Activated naive CD4-positive, alpha-beta T cell treated with anti-CD3 and anti-CD28 coated beads for 36 hours (primary cell): ENCODE measurements at regions not wholly inside any gene's neighbourhood (a gene's known extent, or its start where the extent isn't known, plus 50 kb on each side); places are given as distances from the start of the nearest gene placed in this dataset.
"Not testable (repeated sequence)": the region's sequence is repeated elsewhere in the genome, so short reads cannot be mapped to it uniquely, and the experiment has no call there.

Experiments used
- CTCF ChIA-PET: fragments of 350-600 bp; sonication (Branson Sonifier 250); formaldehyde crosslinking; loops from one replicate; lab custom pipeline; 2021; ENCODE audit warnings: antibody characterized with exemption; lab: Charles Lee
- DNase-seq: peaks from one replicate; pipeline ENCODE4 v3.0.0-alpha.2; 2020
- H3K27ac Mint-ChIP-seq: one replicate; pipeline ENCODE4 v1.8.0; 2021; ENCODE audit warnings: mild to moderate bottlenecking, mixed read lengths
- H3K27me3 Mint-ChIP-seq: one replicate; pipeline ENCODE4 v1.8.0; 2021; ENCODE audit warnings: low read depth, mixed read lengths
- H3K36me3 Mint-ChIP-seq: one replicate; pipeline ENCODE4 v1.8.0; 2021; ENCODE audit warnings: low read depth, mixed read lengths
- H3K4me1 Mint-ChIP-seq: one replicate; pipeline ENCODE4 v1.8.0; 2021; ENCODE audit warnings: low read depth, mixed read lengths
- H3K4me3 Mint-ChIP-seq: one replicate; pipeline ENCODE4 v1.8.0; 2021; ENCODE audit warnings: mild to moderate bottlenecking, moderate library complexity, mixed read lengths
- H3K9me3 Mint-ChIP-seq: one replicate; pipeline ENCODE4 v1.8.0; 2021; ENCODE audit warnings: mixed read lengths
- intact Hi-C: fragments of 100-400 bp; cut with micrococcal nuclease; formaldehyde crosslinking; loops from one replicate; pipeline ENCODE4 v1.15.1; 2023

DNA sequence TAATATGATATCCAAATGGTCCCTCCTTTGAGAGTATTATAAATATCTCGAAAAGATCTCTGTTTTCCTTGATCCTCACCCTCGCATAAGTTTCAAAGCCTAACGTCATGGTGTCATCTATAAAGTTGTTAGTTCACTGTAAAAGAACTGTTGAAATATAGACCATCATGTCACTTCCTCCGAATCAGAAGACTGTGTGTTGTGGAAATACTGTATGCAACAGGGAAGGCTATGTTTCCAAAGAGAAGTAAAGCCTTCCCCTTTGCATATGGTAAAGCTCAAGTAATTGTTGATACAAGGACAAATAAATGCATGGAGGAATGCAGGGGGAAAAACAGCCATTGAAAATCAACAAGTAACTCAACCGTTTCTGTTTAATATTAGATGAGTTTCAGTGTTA, 125.9 kb downstream of the ZNF365 start:
- CTCF ChIA-PET: interaction anchor here (1.9 kb wide), 1 partner anchor 61 kb away, joined by 5 read pairs; no protein-coding TSS in a partner anchor
- H3K4me1 Mint-ChIP-seq, H3K4me3 Mint-ChIP-seq, H3K27me3 Mint-ChIP-seq, H3K9me3 Mint-ChIP-seq, DNase-seq, H3K27ac Mint-ChIP-seq, H3K36me3 Mint-ChIP-seq, intact Hi-C loops: not testable (repeated sequence)

GRCh38 chr10:62501547-62501946, 127.4 kb downstream of the ZNF365 start:
- H3K4me1 Mint-ChIP-seq: no peaks in the 10 kb centered on the region
- no peaks in the 10 kb centered on the region for H3K9me3 Mint-ChIP-seq
- no peak overlapping the region for H3K4me3 Mint-ChIP-seq
- CTCF ChIA-PET: interaction anchor here (1.2 to 1.9 kb wide), 2 partner anchors 8 to 63 kb away, joined by 4 to 5 read pairs; no protein-coding TSS in a partner anchor
- intact Hi-C loops: no loop called here
- no peaks in the 10 kb centered on the region for H3K36me3 Mint-ChIP-seq
- no peak for DNase-seq
- no peaks in the 10 kb centered on the region for H3K27me3 Mint-ChIP-seq
- no peak overlapping the region for H3K27ac Mint-ChIP-seq

- Mint-ChIP-seq H3K4me1 (no peaks in the 10 kb centered on the region), H3K9me3 (no peaks in the 10 kb centered on the region), H3K27me3 (no peaks in the 10 kb centered on the region), H3K36me3 (no peaks in the 10 kb centered on the region), H3K27ac (no peak overlapping the region), H3K4me3 (no peak overlapping the region)
- intact Hi-C loops: no loop called here
- CTCF ChIA-PET: interaction anchor here (1.4 kb wide), 1 partner anchor 91 kb away, joined by 4 read pairs; no protein-coding TSS in a partner anchor
- no peak for DNase-seq
Measured at GRCh38 chr10:62502995-62503613, 128.9 kb downstream of the ZNF365 start.

- no peak for DNase-seq
- Mint-ChIP-seq H3K27me3 (no peaks in the 10 kb centered on the region), H3K27ac (no peak overlapping the region), H3K9me3 (no peaks in the 10 kb centered on the region), H3K36me3 (no peaks in the 10 kb centered on the region), H3K4me1 (no peaks in the 10 kb centered on the region), H3K4me3 (no peak overlapping the region)
- CTCF ChIA-PET: interaction anchor here (0.7 to 1.1 kb wide), 3 partner anchors 11 to 1270 kb away, joined by 3 read pairs; no protein-coding TSS in a partner anchor
- intact Hi-C loops: no loop called here
Measured at GRCh38 chr10:62503872-62504271, 129.7 kb downstream of the ZNF365 start.

DNA sequence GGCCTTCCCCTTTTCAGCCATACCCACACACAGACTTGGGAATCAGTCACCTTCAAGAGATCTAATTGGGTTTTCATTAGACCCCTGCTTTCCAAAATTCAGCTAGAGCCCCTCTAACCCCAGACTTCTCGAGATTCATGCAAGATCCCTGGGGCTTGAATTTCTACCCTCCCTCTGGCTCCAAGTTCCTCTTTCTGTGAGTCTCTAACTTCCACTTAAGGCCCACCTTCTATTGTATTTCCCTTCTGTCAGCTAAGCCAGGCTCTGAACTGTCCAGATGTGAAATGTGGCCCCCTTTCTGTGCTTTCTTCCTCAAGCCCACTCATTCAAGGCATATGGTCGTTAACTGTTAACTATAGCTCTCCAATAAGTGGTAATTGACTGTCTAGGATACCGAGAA, 132.2 kb downstream of the ZNF365 start:
- intact Hi-C loops: no loop called here
- Mint-ChIP-seq H3K27me3 (no peaks in the 10 kb centered on the region), H3K36me3 (no peaks in the 10 kb centered on the region), H3K4me1 (no peaks in the 10 kb centered on the region), H3K27ac (no peak overlapping the region), H3K9me3 (no peaks in the 10 kb centered on the region), H3K4me3 (no peak overlapping the region)
- CTCF ChIA-PET: interaction anchor here (0.6 to 1.2 kb wide), 3 partner anchors 13 to 770 kb away, joined by 3 to 4 read pairs (median 3); no protein-coding TSS in a partner anchor
- no peak for DNase-seq

DNA sequence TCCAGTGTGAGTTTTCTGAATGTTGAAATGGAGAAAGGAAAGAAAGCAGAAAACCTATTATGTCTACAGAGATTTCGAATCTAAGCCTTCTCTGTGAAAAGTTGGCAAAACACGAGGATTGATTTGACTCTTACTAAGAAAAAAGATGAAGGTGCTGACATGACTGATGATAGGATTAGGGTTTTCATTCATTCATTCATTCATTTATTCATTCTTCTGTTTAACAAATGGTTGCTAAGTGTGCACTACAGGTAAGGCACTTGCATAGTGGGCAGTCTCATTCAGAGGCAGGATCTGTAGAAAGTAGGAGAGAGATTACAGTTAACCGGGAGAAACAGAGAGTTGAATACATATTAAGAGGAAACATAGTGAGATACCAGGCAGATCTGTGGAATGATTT, 137.1 kb downstream of the ZNF365 start:
- Mint-ChIP-seq H3K27ac (no peak overlapping the region), H3K4me3 (no peak overlapping the region), H3K27me3 (no peaks in the 10 kb centered on the region), H3K4me1 (no peaks in the 10 kb centered on the region), H3K36me3 (no peaks in the 10 kb centered on the region), H3K9me3 (no peaks in the 10 kb centered on the region)
- CTCF ChIA-PET: no interaction called here
- intact Hi-C loops: no loop called here
- DNase-seq: no peak

- H3K4me3 Mint-ChIP-seq: no peak overlapping the region
- H3K27me3 Mint-ChIP-seq: no peaks in the 10 kb centered on the region
- no peaks in the 10 kb centered on the region for H3K36me3 Mint-ChIP-seq
- no peak overlapping the region for H3K27ac Mint-ChIP-seq
- no peak for DNase-seq
- H3K4me1 Mint-ChIP-seq: no peaks in the 10 kb centered on the region
- H3K9me3 Mint-ChIP-seq: no peaks in the 10 kb centered on the region
- intact Hi-C loops: no loop called here
- CTCF ChIA-PET: no interaction called here
Measured at GRCh38 chr10:62511656-62512055, 137.5 kb downstream of the ZNF365 start.

DNA sequence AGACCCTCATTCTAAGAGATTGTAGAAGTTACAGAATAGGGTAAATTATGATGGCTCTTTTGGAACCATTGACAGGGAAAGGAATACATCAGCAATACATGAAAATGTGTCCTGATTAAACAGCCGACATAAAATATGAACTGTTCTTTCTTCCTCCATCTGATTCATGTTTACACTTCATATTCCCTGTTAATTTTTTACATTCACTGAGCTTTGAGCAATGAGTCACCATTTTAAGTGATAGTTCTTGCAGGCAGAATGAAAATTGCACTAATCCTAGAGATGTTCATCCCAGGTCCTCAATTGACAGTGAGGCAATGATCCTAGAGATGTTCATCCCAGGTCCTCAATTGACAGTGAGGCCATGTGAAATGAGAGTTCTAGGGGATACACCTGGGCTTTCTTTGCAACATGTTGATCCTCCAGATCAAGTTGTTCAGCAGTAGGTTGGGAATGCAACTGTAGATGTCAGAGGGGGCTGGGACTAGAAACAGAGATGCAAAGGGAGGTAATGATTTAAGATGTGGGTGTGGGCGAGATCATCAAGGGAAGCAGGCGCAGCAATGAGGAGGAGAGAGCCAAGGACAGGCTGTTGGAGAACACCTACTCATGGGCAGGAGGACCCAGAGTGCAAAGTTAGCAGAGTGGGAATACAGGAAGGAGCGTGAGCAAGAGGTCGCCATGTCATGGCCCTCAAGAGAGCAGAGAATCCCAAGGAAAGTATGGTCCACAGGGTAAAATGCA, 138.7 kb downstream of the ZNF365 start:
- Mint-ChIP-seq H3K4me1 (no peaks in the 10 kb centered on the region), H3K4me3 (no peak overlapping the region), H3K27ac (no peak overlapping the region), H3K36me3 (no peaks in the 10 kb centered on the region), H3K9me3 (no peaks in the 10 kb centered on the region), H3K27me3 (no peaks in the 10 kb centered on the region)
- CTCF ChIA-PET: interaction anchor here (0.6 kb wide), 2 partner anchors 64 to 948 kb away, joined by 3 to 4 read pairs; no protein-coding TSS in a partner anchor
- DNase-seq: no peak
- intact Hi-C loops: no loop called here

- Mint-ChIP-seq H3K9me3 (no peaks in the 10 kb centered on the region), H3K27me3 (no peaks in the 10 kb centered on the region), H3K36me3 (no peaks in the 10 kb centered on the region), H3K4me3 (no peak overlapping the region), H3K4me1 (no peaks in the 10 kb centered on the region), H3K27ac (no peak overlapping the region)
- no peak for DNase-seq
- intact Hi-C loops: no loop called here
- CTCF ChIA-PET: interaction anchor here (1.1 kb wide), 2 partner anchors 10 to 22 kb away, joined by 3 read pairs; no protein-coding TSS in a partner anchor
Measured at GRCh38 chr10:62514079-62514693, 140.0 kb downstream of the ZNF365 start.

GRCh38 chr10:62517252-62517651, 143.1 kb downstream of the ZNF365 start:
- CTCF ChIA-PET: no interaction called here
- DNase-seq: no peak
- no peaks in the 10 kb centered on the region for H3K9me3 Mint-ChIP-seq
- no peaks in the 10 kb centered on the region for H3K4me1 Mint-ChIP-seq
- no peaks in the 10 kb centered on the region for H3K36me3 Mint-ChIP-seq
- H3K27ac Mint-ChIP-seq: no peak overlapping the region
- intact Hi-C loops: no loop called here
- no peaks in the 10 kb centered on the region for H3K27me3 Mint-ChIP-seq
- no peak overlapping the region for H3K4me3 Mint-ChIP-seq

DNA sequence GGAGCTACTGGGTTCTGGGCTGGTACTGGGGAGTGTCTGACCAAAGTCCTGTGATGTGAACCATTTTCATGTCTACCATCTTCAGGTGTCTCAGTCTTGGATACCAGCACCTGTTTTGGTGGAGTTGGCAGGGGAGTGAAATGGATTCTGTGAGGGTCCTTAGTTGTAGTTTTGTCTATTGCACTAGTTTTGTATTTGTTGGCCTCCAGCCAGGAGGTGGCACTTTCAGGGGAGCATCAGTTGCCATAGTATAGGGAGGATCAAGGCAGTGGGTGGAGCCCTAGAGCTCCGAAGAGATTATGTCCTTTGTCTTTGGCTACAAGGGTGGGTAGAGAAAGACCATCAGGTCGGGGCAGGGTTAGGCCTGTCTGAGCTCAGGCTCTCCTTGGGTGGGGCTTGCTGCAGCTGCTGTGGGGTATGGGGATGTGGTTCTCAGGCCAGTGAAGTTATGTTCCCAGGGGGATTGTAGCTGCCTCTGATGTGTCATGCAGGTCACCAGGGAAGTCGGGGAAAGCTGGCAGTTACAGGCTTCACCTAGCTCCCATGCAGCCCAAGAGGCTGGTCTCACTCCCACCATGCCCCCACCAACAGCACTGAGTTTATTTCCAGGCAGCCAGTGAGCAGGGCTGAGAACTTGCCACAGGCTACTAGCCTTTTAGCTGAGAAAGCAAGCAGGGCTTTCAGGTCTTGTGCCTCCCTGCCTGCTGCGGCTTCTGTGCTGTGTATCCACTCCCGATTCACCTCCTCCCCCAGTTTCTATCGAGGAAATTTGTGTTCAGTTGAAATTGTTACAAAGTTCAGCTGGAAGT, 153.1 kb downstream of the ZNF365 start:
- peaks cover 37% of the 10 kb centered on the region for H3K4me1 Mint-ChIP-seq
- peaks cover 6% of the 10 kb centered on the region for H3K36me3 Mint-ChIP-seq
- peak overlapping the region; percentile 26 for H3K27ac Mint-ChIP-seq
- intact Hi-C loops: loop anchor here (5.0 kb wide), 4 partner anchors 260 to 1240 kb away; partner anchors contain the start of gene RTKN2
- H3K27me3 Mint-ChIP-seq: no peaks in the 10 kb centered on the region
- CTCF ChIA-PET: interaction anchor here (1.4 to 1.5 kb wide), 3 partner anchors 35 to 630 kb away, joined by 3 to 5 read pairs (median 3); no protein-coding TSS in a partner anchor
- DNase-seq: peak; percentile 24
- H3K4me3 Mint-ChIP-seq: no peak overlapping the region
- H3K9me3 Mint-ChIP-seq: peaks cover 9% of the 10 kb centered on the region
